Caco-2 (cell line): ENCODE measurements at regions not wholly inside any gene's neighbourhood (a gene's known extent, or its start where the extent isn't known, plus 50 kb on each side); places are given as distances from the start of the nearest gene placed in this dataset.

Source experiments
- BruUV-seq: library from RNA; stranded (reverse); fragments of 400-500 nt; replicated peaks from 2 replicates; lab custom pipeline; 2021; lab: Mats Ljungman, UMichigan
- CTCF ChIA-PET: fragments of 300-600 bp; sonication (Branson Sonifier 250); formaldehyde crosslinking; loops from one replicate; lab custom pipeline; 2022; ENCODE audit warnings: antibody characterized with exemption; lab: Charles Lee
- POLR2A ChIA-PET: fragments of 300-600 bp; sonication (Branson Sonifier 250); formaldehyde crosslinking; loops from one replicate; lab custom pipeline; 2022; ENCODE audit warnings: antibody characterized with exemption; lab: Charles Lee
- DNase-seq, 2 experiments: peaks; one replicate each; pipeline versions ENCODE4 v3.0.0 to v3.0.0-alpha.2; 2020 to 2022
- H3K27me3 ChIP-seq: replicated peaks from 2 replicates; pipeline ENCODE4 v1.6.0; 2011; ENCODE audit warnings: low read length; ENCODE audit not compliant: control insufficient read depth, insufficient read depth
- H3K36me3 ChIP-seq: 2 replicates; pipeline ENCODE4 v1.5.1; 2011; ENCODE audit warnings: low read length; ENCODE audit not compliant: control insufficient read depth, insufficient read depth
- H3K4me1 ChIP-seq: fragments of 250-450 bp; sonication (Bioruptor Pico); 2 replicates; pipeline ENCODE4 v1.5.1; 2020; ENCODE audit warnings: mild to moderate bottlenecking
- H3K4me3 ChIP-seq: 2 replicates; pipeline ENCODE4 v1.5.1; 2011; ENCODE audit warnings: low read depth, mild to moderate bottlenecking, control low read depth, low read length
- H3K9me3 ChIP-seq: fragments of 250-450 bp; sonication (Bioruptor Pico); 2 replicates; pipeline ENCODE4 v1.5.1; 2020; ENCODE audit warnings: mild to moderate bottlenecking, moderate library complexity
- H3K27ac Mint-ChIP-seq: one replicate; pipeline ENCODE4 v1.8.0; 2022; ENCODE audit warnings: mixed read lengths; ENCODE audit not compliant: unreplicated experiment
- H3K27me3 Mint-ChIP-seq: one replicate; pipeline ENCODE4 v1.8.0; 2022; ENCODE audit warnings: mixed read lengths; ENCODE audit not compliant: insufficient read depth, unreplicated experiment
- H3K36me3 Mint-ChIP-seq: one replicate; pipeline ENCODE4 v1.8.0; 2022; ENCODE audit warnings: mild to moderate bottlenecking, mixed read lengths; ENCODE audit not compliant: insufficient read depth, unreplicated experiment
- H3K4me1 Mint-ChIP-seq: one replicate; pipeline ENCODE4 v1.8.0; 2022; ENCODE audit warnings: low read depth, mixed read lengths; ENCODE audit not compliant: unreplicated experiment
- H3K4me3 Mint-ChIP-seq: one replicate; pipeline ENCODE4 v1.8.0; 2022; ENCODE audit warnings: mild to moderate bottlenecking, moderate library complexity, mixed read lengths; ENCODE audit not compliant: unreplicated experiment
- H3K9me3 Mint-ChIP-seq: one replicate; pipeline ENCODE4 v1.8.0; 2022; ENCODE audit warnings: mixed read lengths; ENCODE audit not compliant: unreplicated experiment
- intact Hi-C: fragments of 100-400 bp; cut with micrococcal nuclease; formaldehyde crosslinking; loops from one replicate; pipeline ENCODE4 v1.10.0; 2022; ENCODE audit not compliant: unreplicated experiment
- TF ChIP-seq, protein P1 (sequence below), 2 experiments: fragments of 200-600 bp in 1 of 2; IDR thresholded peaks; 1 replicate in 1 of 2; 2 replicates in 1 of 2; pipeline versions ENCODE4 v1.5.1 to v1.8.0; 2011 to 2022; ENCODE audit warnings: antibody characterized with exemption in 1 of 2, control low read depth in 1 of 2, inconsistent platforms in 1 of 2, low read depth in 1 of 2, low read length in 1 of 2, mild to moderate bottlenecking in 1 of 2, moderate library complexity in 1 of 2; ENCODE audit not compliant: insufficient read depth in 1 of 2, severe bottlenecking in 1 of 2, unreplicated experiment in 1 of 2

GRCh38 chr4:29717287-29718057, 1002.7 kb upstream of the PCDH7 start:
- CTCF ChIA-PET, result interaction anchor here (0.6 kb wide), 1 partner anchor 122 kb away, joined by 5 read pairs; no protein-coding TSS in a partner anchor
- no peaks in the 10 kb centered on the region for H3K4me1 ChIP-seq
- BruUV-seq, result no TSS peak
- no peak overlapping the region for H3K27ac Mint-ChIP-seq
- intact Hi-C loops, result no loop called here
- TF ChIP-seq, protein P1, sequence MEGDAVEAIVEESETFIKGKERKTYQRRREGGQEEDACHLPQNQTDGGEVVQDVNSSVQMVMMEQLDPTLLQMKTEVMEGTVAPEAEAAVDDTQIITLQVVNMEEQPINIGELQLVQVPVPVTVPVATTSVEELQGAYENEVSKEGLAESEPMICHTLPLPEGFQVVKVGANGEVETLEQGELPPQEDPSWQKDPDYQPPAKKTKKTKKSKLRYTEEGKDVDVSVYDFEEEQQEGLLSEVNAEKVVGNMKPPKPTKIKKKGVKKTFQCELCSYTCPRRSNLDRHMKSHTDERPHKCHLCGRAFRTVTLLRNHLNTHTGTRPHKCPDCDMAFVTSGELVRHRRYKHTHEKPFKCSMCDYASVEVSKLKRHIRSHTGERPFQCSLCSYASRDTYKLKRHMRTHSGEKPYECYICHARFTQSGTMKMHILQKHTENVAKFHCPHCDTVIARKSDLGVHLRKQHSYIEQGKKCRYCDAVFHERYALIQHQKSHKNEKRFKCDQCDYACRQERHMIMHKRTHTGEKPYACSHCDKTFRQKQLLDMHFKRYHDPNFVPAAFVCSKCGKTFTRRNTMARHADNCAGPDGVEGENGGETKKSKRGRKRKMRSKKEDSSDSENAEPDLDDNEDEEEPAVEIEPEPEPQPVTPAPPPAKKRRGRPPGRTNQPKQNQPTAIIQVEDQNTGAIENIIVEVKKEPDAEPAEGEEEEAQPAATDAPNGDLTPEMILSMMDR (IDR thresholded peaks at IDR 0.05; ENCODE audit: insufficient read depth in 1 of 2, low read depth in 1 of 2, low read length in 1 of 2, severe bottlenecking in 1 of 2, unreplicated experiment in 1 of 2), result no peak
- no peaks in the 10 kb centered on the region for H3K36me3 ChIP-seq
- DNase-seq, result no peak
- H3K27me3 ChIP-seq, result no peaks in the 10 kb centered on the region
- no peak overlapping the region for H3K4me3 ChIP-seq
- no peaks in the 10 kb centered on the region for H3K4me1 Mint-ChIP-seq
- H3K27me3 Mint-ChIP-seq, result no peaks in the 10 kb centered on the region
- H3K4me3 Mint-ChIP-seq, result no peak overlapping the region
- H3K36me3 Mint-ChIP-seq, result no peaks in the 10 kb centered on the region
- H3K9me3 Mint-ChIP-seq, result no peaks in the 10 kb centered on the region
- no peaks in the 10 kb centered on the region for H3K9me3 ChIP-seq
- POLR2A ChIA-PET, result no interaction called here

GRCh38 chr4:29718136-29718535, 1002.0 kb upstream of the PCDH7 start:
- BruUV-seq, result no TSS peak
- no peaks in the 10 kb centered on the region for H3K27me3 ChIP-seq
- H3K9me3 Mint-ChIP-seq, result no peaks in the 10 kb centered on the region
- intact Hi-C loops, result no loop called here
- POLR2A ChIA-PET, result no interaction called here
- CTCF ChIA-PET, result interaction anchor here (0.6 kb wide), 1 partner anchor 123 kb away, joined by 5 read pairs; no protein-coding TSS in a partner anchor
- H3K4me3 ChIP-seq, result no peak overlapping the region
- H3K4me3 Mint-ChIP-seq, result no peak overlapping the region
- no peaks in the 10 kb centered on the region for H3K4me1 ChIP-seq
- DNase-seq, result no peak
- no peak overlapping the region for H3K27ac Mint-ChIP-seq
- H3K4me1 Mint-ChIP-seq, result no peaks in the 10 kb centered on the region
- no peaks in the 10 kb centered on the region for H3K9me3 ChIP-seq
- no peaks in the 10 kb centered on the region for H3K36me3 Mint-ChIP-seq
- TF ChIP-seq, protein P1 (IDR thresholded peaks at IDR 0.05; ENCODE audit: insufficient read depth in 1 of 2, low read depth in 1 of 2, low read length in 1 of 2, severe bottlenecking in 1 of 2, unreplicated experiment in 1 of 2), result no peak
- H3K27me3 Mint-ChIP-seq, result no peaks in the 10 kb centered on the region
- no peaks in the 10 kb centered on the region for H3K36me3 ChIP-seq

GRCh38 chr4:29722253-29722652, 997.9 kb upstream of the PCDH7 start:
- CTCF ChIA-PET, result no interaction called here

More at GRCh38 chr4:29722253-29722652, 997.9 kb upstream of the PCDH7 start:
- no peak for DNase-seq
- TF ChIP-seq, protein P1 (IDR thresholded peaks at IDR 0.05; ENCODE audit: insufficient read depth in 1 of 2, low read depth in 1 of 2, low read length in 1 of 2, severe bottlenecking in 1 of 2, unreplicated experiment in 1 of 2), result no peak
- no peaks in the 10 kb centered on the region for H3K27me3 Mint-ChIP-seq
- Histone ChIP-seq H3K4me1 (no peaks in the 10 kb centered on the region), H3K27me3 (no peaks in the 10 kb centered on the region), H3K9me3 (no peaks in the 10 kb centered on the region), H3K4me3 (no peak overlapping the region), H3K36me3 (no peaks in the 10 kb centered on the region)
- H3K27ac Mint-ChIP-seq, result no peak overlapping the region
- intact Hi-C loops, result no loop called here
- no TSS peak for BruUV-seq
- POLR2A ChIA-PET, result no interaction called here
- no peaks in the 10 kb centered on the region for H3K36me3 Mint-ChIP-seq
- H3K4me1 Mint-ChIP-seq, result no peaks in the 10 kb centered on the region
- no peaks in the 10 kb centered on the region for H3K9me3 Mint-ChIP-seq
- H3K4me3 Mint-ChIP-seq, result no peak overlapping the region
